Astrocyte of the cerebellum (primary cell): ENCODE measurements at regions not wholly inside any gene's neighbourhood (a gene's known extent, or its start where the extent isn't known, plus 50 kb on each side); places are given as distances from the start of the nearest gene placed in this dataset.

Experiments
- DNase-seq: peaks from one replicate; pipeline ENCODE4 v3.0.0-alpha.2; 2011; ENCODE audit warnings: low read depth
- H3K4me3 ChIP-seq: 2 replicates; pipeline ENCODE4 v1.5.1; 2011; ENCODE audit warnings: mild to moderate bottlenecking, low read depth, low read length, moderate library complexity
- in situ Hi-C: cut with HindIII; loops from 2 replicates; pipeline ENCODE4 v1.10.0; 2017; ENCODE audit warnings: low sequenced_read_pairs
- TF ChIP-seq, protein P1 (sequence below): IDR thresholded peaks from 2 replicates; pipeline ENCODE4 v1.5.1; 2012; ENCODE audit warnings: low read length, low read depth, moderate library complexity, mild to moderate bottlenecking; ENCODE audit errors: missing control alignments

DNA sequence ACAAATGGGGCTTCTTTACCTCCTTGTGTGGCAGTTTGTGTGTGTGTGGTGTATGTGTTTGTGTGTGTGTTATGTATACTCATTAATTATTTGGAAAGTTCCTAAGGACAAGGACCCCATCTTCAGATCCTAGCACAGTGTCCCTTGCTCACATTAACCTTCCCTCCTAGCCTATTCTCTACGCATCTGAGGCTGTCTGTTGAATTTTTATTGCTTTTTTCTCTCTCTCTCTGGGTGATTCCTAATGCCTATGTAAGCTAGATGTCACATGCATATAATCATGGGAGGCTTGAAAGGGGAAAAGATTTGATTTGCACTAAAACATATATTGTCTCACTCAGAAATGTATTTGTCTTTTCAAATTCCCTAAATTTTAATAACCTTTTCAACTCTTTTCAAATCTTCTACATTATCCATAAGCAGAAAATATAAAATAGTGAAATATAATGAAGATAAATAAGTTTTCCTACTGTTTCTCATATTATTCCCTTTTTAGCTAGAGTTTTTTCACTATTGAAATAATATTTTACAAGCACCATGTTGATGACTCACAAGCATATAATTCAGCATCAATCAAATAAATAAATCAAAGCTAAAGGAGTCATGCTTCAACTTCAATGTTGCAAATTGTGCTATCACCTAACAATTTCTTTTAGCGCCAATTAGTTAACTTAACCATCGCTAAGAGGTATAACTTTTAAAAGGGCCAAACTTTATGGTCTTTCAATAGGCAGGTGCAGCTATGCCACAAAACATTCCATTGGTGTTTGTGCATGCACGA lies 199.0 kb upstream of the ERBB4 start:
- TF ChIP-seq, protein P1, sequence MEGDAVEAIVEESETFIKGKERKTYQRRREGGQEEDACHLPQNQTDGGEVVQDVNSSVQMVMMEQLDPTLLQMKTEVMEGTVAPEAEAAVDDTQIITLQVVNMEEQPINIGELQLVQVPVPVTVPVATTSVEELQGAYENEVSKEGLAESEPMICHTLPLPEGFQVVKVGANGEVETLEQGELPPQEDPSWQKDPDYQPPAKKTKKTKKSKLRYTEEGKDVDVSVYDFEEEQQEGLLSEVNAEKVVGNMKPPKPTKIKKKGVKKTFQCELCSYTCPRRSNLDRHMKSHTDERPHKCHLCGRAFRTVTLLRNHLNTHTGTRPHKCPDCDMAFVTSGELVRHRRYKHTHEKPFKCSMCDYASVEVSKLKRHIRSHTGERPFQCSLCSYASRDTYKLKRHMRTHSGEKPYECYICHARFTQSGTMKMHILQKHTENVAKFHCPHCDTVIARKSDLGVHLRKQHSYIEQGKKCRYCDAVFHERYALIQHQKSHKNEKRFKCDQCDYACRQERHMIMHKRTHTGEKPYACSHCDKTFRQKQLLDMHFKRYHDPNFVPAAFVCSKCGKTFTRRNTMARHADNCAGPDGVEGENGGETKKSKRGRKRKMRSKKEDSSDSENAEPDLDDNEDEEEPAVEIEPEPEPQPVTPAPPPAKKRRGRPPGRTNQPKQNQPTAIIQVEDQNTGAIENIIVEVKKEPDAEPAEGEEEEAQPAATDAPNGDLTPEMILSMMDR: no peak
- H3K4me3 ChIP-seq: no peak overlapping the region
- no peak for DNase-seq
- in situ Hi-C loops: no loop called here

DNA sequence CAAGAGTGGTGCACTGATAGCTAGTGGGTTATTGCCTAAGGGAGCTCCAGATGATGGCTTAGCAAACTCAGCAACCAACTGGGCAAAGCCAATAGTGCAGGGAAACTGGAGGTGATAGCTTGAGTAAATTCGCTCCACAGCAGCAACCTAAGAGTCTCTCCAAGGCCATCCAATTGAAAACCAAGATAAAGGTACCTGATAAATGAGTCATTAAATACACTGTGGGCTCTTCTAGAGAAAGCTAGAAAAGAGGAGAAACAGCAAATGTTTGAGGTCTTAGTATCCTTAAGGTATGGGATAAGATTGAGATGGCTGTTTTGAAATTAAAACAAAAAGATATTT lies 197.8 kb upstream of the ERBB4 start:
- in situ Hi-C loops: no loop called here
- H3K4me3 ChIP-seq: no peak overlapping the region
- DNase-seq: no peak
- TF ChIP-seq, protein P1: no peak

DNA sequence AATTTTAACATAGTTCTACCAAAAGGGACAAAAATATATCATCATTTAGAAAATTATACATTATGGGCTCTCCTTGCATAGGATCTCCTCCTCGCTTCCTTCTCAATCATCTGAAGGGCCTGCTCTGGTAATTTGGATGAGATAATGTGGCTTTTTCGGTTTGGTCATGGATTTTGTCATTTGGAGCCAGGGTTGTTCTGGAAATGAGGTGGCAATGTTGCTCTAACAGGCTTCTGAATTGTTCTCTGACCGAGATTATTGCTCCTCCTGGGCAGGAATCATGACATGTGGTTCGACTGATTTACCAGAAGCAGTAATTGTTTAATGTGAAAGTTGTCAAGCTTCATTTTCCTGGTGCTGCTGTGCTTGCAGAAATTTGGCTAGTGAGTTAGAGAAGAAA lies 194.7 kb upstream of the ERBB4 start:
- in situ Hi-C loops: no loop called here

DNA sequence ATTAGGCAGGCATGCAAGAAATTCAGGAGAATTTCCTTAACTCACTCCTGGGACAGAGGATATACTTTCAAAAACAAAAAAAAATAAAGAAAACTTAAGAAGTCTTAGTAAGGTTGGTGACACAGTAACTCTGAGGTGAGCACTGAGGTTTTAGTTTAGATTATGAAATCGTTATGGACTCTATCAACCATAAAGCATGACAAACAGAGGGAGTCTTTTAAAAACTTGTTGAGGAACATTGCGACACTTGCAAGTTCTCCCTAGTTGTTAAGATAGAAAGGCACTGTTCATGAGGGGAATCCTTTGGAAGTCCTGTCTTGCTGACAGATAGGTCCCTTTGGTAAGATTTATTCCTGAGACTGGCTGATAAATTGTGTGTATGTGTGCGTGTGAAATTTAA lies 194.3 kb upstream of the ERBB4 start:
- in situ Hi-C loops: no loop called here
- TF ChIP-seq, protein P1: no peak
- no peak overlapping the region for H3K4me3 ChIP-seq
- DNase-seq: no peak

More for the DNA sequence above, 194.7 kb upstream of the ERBB4 start:
- DNase-seq: no peak
- no peak overlapping the region for H3K4me3 ChIP-seq
- TF ChIP-seq, protein P1: no peak

DNA sequence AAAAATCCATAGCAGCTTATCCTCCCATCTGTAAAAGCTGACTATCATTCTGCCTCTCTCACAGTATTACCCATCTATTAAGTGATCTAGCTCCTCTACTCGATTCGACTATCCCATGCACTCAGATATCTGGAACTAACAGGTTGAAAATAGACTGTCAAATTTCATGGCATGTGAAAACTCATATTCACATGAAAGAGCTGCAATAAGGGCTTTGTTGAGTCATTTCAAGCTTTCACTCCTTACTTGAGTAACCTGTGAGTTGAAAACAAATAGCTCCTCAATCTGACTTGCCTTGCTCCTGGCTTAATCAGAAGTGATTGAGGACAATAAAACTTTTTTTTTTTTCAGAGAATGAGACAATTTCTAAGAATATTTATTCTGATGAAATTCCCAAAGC lies 192.4 kb upstream of the ERBB4 start:
- in situ Hi-C loops: no loop called here
- no peak overlapping the region for H3K4me3 ChIP-seq
- TF ChIP-seq, protein P1: no peak
- no peak for DNase-seq

DNA sequence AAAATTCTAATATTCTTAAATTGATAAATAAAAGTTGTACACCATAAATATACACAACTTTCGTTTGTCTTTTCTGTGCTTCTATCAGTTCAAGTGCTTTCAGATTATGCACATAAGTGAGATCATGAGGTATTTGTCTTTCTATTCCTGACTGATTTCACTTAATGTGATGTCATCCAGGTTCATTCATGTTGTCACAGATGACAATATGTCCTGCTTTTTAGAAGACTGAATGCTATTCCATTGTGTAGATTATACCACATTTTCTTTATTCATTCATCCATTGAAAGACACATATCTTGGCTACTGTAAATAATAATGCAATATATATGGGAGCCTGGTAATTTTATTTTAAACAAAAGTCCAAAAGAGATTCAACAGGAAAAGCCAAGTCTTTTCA lies 190.1 kb upstream of the ERBB4 start:
- TF ChIP-seq, protein P1: no peak
- in situ Hi-C loops: no loop called here
- DNase-seq: no peak
- H3K4me3 ChIP-seq: no peak overlapping the region
